ENCODE measurements at regions not wholly inside any gene's neighbourhood (a gene's known extent, or its start where the extent isn't known, plus 50 kb on each side); places are given as distances from the start of the nearest gene placed in this dataset.

DNA sequence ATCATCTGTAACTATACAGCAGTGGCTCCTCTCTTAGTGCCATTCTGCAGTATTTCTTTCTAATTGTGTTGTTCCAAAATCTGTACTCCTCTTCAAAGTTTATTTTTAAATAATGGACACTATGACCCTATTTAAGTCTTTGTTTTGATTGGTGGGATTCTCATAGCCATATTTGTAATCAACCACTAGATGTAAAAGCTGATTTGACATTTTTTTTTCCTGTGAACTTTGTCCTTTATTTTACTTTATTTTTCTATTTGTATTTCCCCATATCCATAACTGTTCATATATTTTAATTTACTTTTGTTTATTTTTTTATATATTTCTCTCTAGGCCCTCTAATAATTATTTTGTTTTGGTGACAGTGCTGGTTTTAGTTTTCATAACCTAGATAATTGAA, 544.4 kb downstream of the KCNJ2 start:
- TF ChIP-seq, protein P1, sequence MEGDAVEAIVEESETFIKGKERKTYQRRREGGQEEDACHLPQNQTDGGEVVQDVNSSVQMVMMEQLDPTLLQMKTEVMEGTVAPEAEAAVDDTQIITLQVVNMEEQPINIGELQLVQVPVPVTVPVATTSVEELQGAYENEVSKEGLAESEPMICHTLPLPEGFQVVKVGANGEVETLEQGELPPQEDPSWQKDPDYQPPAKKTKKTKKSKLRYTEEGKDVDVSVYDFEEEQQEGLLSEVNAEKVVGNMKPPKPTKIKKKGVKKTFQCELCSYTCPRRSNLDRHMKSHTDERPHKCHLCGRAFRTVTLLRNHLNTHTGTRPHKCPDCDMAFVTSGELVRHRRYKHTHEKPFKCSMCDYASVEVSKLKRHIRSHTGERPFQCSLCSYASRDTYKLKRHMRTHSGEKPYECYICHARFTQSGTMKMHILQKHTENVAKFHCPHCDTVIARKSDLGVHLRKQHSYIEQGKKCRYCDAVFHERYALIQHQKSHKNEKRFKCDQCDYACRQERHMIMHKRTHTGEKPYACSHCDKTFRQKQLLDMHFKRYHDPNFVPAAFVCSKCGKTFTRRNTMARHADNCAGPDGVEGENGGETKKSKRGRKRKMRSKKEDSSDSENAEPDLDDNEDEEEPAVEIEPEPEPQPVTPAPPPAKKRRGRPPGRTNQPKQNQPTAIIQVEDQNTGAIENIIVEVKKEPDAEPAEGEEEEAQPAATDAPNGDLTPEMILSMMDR (IDR thresholded peaks at IDR 0.05; ENCODE audit: low read length) = no peak
- no peak for TF ChIP-seq EZH2 (IDR thresholded peaks at IDR 0.05; ENCODE audit: borderline replicate concordance, low read length)

Measured in OCI-LY1 (cell line).